ENCODE measurements at regions not wholly inside any gene's neighbourhood (a gene's known extent, or its start where the extent isn't known, plus 50 kb on each side); places are given as distances from the start of the nearest gene placed in this dataset.

GRCh38 chr2:128425731-128426620 lies 107.3 kb upstream of the HS6ST1 start:
- H3K9me1 ChIP-seq (ENCODE audit: control insufficient read depth, insufficient read depth, low read length): no peaks in the 10 kb centered on the region
- no peaks in the 10 kb centered on the region for H4K20me1 ChIP-seq (replicated peaks; ENCODE audit: control insufficient read depth, insufficient read depth, low read length)
- no peak overlapping the region for H3K9ac ChIP-seq (ENCODE audit: insufficient read depth in 1 of 2, low read depth in 2 of 2, low read length in 2 of 2)
- ChIA-PET CTCF (ENCODE audit: low intra/inter-chr PET ratio) (no interaction called here), POLR2A (no interaction called here)
- intact Hi-C loops (cut with micrococcal nuclease): no loop called here
- no peaks in the 10 kb centered on the region for H3K9me3 ChIP-seq (replicated peaks; ENCODE audit: control insufficient read depth, insufficient read depth, low read depth, low read length)
- no peak overlapping the region for H2AFZ ChIP-seq (ENCODE audit: low read depth, low read length)
- FAIRE-seq (no peak), ATAC-seq (no peak), DNase-seq (ENCODE audit: extremely low read depth in 1 of 4, low spot score in 3 of 4) (no peak)
- in situ Hi-C loops (cut with MboI): no loop called here
- H3K27ac ChIP-seq (ENCODE audit: extremely low read depth, low read depth, low read length): no peak overlapping the region
- no TSS peak for BruUV-seq (replicated peaks)
- no peaks in the 10 kb centered on the region for H3K79me2 ChIP-seq (ENCODE audit: control insufficient read depth, insufficient read depth, low read length)
- H3K4me2 ChIP-seq (ENCODE audit: insufficient read depth, low read length): no peak overlapping the region
- H3K36me3 ChIP-seq (ENCODE audit: control insufficient read depth, insufficient read depth, low read length): no peaks in the 10 kb centered on the region
- peaks cover 7 to 40% of the 10 kb centered on the region in 2 experiments for H3K27me3 ChIP-seq (ENCODE audit: control insufficient read depth in 2 of 2, insufficient read depth in 2 of 2, low read length in 2 of 2)
- no peak overlapping the region for H3K4me3 ChIP-seq
- TF ChIP-seq ZNF134 (CRISPR knock-in tag; conservative IDR thresholded peaks at IDR 0.05): no peak
- TF ChIP-seq MCM5 (IDR thresholded peaks at IDR 0.05; ENCODE audit: low read depth): no peak
- TF ChIP-seq HSF4 (CRISPR knock-in tag; IDR thresholded peaks at IDR 0.05; ENCODE audit: borderline replicate concordance): no peak
- no peak for TF ChIP-seq CTCF (IDR thresholded peaks at IDR 0.05 in 2 of 3, conservative IDR thresholded peaks at IDR 0.05 in 1 of 3; ENCODE audit: insufficient read depth in 2 of 3, low read depth in 1 of 3, low read length in 3 of 3)
- no peak for TF ChIP-seq KAT7 (CRISPR knock-in tag; IDR thresholded peaks at IDR 0.05; ENCODE audit: borderline replicate concordance)
- no peak for TF ChIP-seq HMGN3 (IDR thresholded peaks at IDR 0.05; ENCODE audit: borderline replicate concordance, extremely low read depth, insufficient read length, low read depth, low read length)
- no peak for TF ChIP-seq SETDB1 (IDR thresholded peaks at IDR 0.05; ENCODE audit: low read length)
- no peak for TF ChIP-seq HEY1 (CRISPR knock-in tag; IDR thresholded peaks at IDR 0.05; ENCODE audit: borderline replicate concordance)
- 2% methylated on average over 15 of the region's 15 CpGs for WGBS (ENCODE audit: insufficient coverage, low coverage, missing lambda C conversion rate)
- H3K4me1 ChIP-seq (replicated peaks in 1 of 2; ENCODE audit: control insufficient read depth in 2 of 2, insufficient read depth in 2 of 2, low read length in 2 of 2): no peaks in the 10 kb centered on the region
